ENCODE measurements at regions not wholly inside any gene's neighbourhood (a gene's known extent, or its start where the extent isn't known, plus 50 kb on each side); places are given as distances from the start of the nearest gene placed in this dataset.

DNA sequence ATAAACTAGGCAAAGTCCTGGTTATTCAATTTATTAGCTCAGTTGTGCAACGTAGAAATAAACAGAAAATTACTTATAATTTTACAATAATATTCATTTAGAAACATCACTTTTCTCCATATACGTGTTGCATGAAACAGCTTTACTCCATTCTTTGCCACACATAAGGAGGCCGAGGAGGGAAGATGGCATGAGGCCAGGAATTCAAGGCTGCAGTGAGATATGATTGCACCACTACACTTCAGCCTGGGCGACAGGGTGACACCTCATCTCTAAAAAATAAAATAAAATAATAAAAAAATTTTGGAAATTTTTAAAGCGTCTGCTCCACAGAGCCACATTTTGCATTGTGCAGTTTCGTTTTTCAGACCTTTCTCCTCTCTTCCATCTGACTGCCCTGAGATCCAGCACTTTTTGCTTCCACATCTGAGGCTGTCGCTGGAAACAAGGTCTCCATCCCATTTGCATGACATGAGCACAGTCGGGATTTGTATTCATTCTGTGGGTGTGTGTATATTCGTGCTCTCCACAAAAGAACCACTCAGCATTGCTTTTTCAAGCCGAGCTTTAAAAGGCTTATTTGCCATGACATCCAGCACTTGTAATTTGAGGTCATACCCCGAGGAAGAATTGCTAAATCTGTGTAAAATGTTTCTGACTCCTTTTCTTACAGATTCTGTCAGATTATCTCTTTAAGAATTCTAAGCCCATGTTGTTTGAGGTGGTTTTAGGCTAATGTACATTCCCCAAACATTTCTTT lies 98.6 kb upstream of the MSX2 start:
- no peak for TF ChIP-seq EZH2 (IDR thresholded peaks at IDR 0.05)
- TF ChIP-seq POLR2AphosphoS5 (IDR thresholded peaks at IDR 0.05; ENCODE audit: borderline replicate concordance, low read depth, low read length), result no peak
- TF ChIP-seq FOXP2 (optimal IDR thresholded peaks at IDR 0.05; ENCODE audit: control extremely low read depth, extremely low read length, insufficient read depth), result no peak
